WTC11 (cell line): ENCODE measurements at regions not wholly inside any gene's neighbourhood (a gene's known extent, or its start where the extent isn't known, plus 50 kb on each side); places are given as distances from the start of the nearest gene placed in this dataset.

Experiments used
- ATAC-seq: fragments of 200-7000 bp; cut with Tn5 transposase; 2 replicates; pipeline ENCODE4 v1.10.0; 2021; ENCODE audit warnings: mild to moderate bottlenecking, moderate library complexity
- CTCF ChIA-PET: fragments of 300-600 bp; sonication (Branson Sonifier 250); formaldehyde crosslinking; loops from one replicate; lab custom pipeline; 2021; ENCODE audit warnings: antibody characterized with exemption; lab: Charles Lee
- POLR2A ChIA-PET: fragments of 350-600 bp; sonication (Branson Sonifier 250); formaldehyde crosslinking; loops from one replicate; lab custom pipeline; 2021; ENCODE audit warnings: antibody characterized with exemption; lab: Charles Lee
- DNase-seq: peaks from one replicate; pipeline ENCODE4 v3.0.0; 2021; ENCODE audit warnings: low spot score
- H3K27ac Mint-ChIP-seq: 2 replicates; pipeline ENCODE4 v1.8.0; 2021; ENCODE audit warnings: mixed read lengths
- H3K27me3 Mint-ChIP-seq: 2 replicates; pipeline ENCODE4 v1.8.0; 2021; ENCODE audit warnings: low read depth, mild to moderate bottlenecking, moderate library complexity, mixed read lengths
- H3K36me3 Mint-ChIP-seq: 2 replicates; pipeline ENCODE4 v1.8.0; 2021; ENCODE audit warnings: mixed read lengths
- H3K4me1 Mint-ChIP-seq: 2 replicates; pipeline ENCODE4 v1.8.0; 2022; ENCODE audit warnings: mixed read lengths
- H3K4me3 Mint-ChIP-seq: 2 replicates; pipeline ENCODE4 v1.8.0; 2021; ENCODE audit warnings: mild to moderate bottlenecking, moderate library complexity, mixed read lengths
- H3K9me3 Mint-ChIP-seq: 2 replicates; pipeline ENCODE4 v1.8.0; 2021; ENCODE audit warnings: mixed read lengths
- CREB1 ChIP-seq: sonication (generic); formaldehyde crosslinking; IDR thresholded peaks from 2 replicates; pipeline ENCODE4 v1.8.0; 2023; ENCODE audit warnings: mild to moderate bottlenecking, missing genetic modification reagents
- CREM ChIP-seq: sonication (generic); formaldehyde crosslinking; IDR thresholded peaks from 2 replicates; pipeline ENCODE4 v1.8.1; 2022; ENCODE audit warnings: mild to moderate bottlenecking, missing genetic modification reagents, moderate library complexity
- ELF4 ChIP-seq: sonication (generic); formaldehyde crosslinking; IDR thresholded peaks from 2 replicates; pipeline ENCODE4 v1.8.1; 2022; ENCODE audit warnings: low read depth, mild to moderate bottlenecking, moderate library complexity, missing genetic modification reagents
- GTF2I ChIP-seq: fragments of 250-450 bp; sonication (Bioruptor Pico); conservative IDR thresholded peaks from 2 replicates; pipeline ENCODE4 v1.4.0; 2021; ENCODE audit warnings: mild to moderate bottlenecking
- JUN ChIP-seq: sonication (generic); formaldehyde crosslinking; IDR thresholded peaks from 2 replicates; pipeline ENCODE4 v1.8.0; 2023; ENCODE audit warnings: mild to moderate bottlenecking, missing genetic modification reagents
- KAT7 ChIP-seq: sonication (generic); formaldehyde crosslinking; IDR thresholded peaks from 2 replicates; pipeline ENCODE4 v1.8.1; 2023; ENCODE audit warnings: missing genetic modification reagents, mild to moderate bottlenecking, borderline replicate concordance
- RORB ChIP-seq: fragments of 250-450 bp; sonication (Bioruptor Pico); IDR thresholded peaks from 2 replicates; pipeline ENCODE4 v1.9.0; 2021; ENCODE audit warnings: mild to moderate bottlenecking
- SMAD3 ChIP-seq: sonication (generic); formaldehyde crosslinking; IDR thresholded peaks from 2 replicates; pipeline ENCODE4 v1.8.0; 2022; ENCODE audit warnings: missing genetic modification reagents, mild to moderate bottlenecking, borderline replicate concordance
- SOX15 ChIP-seq: fragments of 250-450 bp; sonication (Bioruptor Pico); IDR thresholded peaks from 2 replicates; pipeline ENCODE4 v1.9.0; 2021; ENCODE audit warnings: mild to moderate bottlenecking
- TEAD4 ChIP-seq: sonication (generic); formaldehyde crosslinking; IDR thresholded peaks from 2 replicates; pipeline ENCODE4 v1.8.0; 2022; ENCODE audit warnings: mild to moderate bottlenecking, missing genetic modification reagents
- TP53 ChIP-seq: sonication (generic); formaldehyde crosslinking; IDR thresholded peaks from 2 replicates; pipeline ENCODE4 v1.8.1; 2023; ENCODE audit warnings: mild to moderate bottlenecking, missing genetic modification reagents
- ZBTB21 ChIP-seq: sonication (generic); formaldehyde crosslinking; IDR thresholded peaks from 2 replicates; pipeline ENCODE4 v1.8.1; 2023; ENCODE audit warnings: mild to moderate bottlenecking, missing genetic modification reagents, borderline replicate concordance
- ZNF317 ChIP-seq: sonication (generic); formaldehyde crosslinking; IDR thresholded peaks from 2 replicates; pipeline ENCODE4 v1.8.1; 2023; ENCODE audit warnings: low read depth, mild to moderate bottlenecking, moderate library complexity, missing genetic modification reagents, borderline replicate concordance
- ZNF416 ChIP-seq: fragments of 250-450 bp; sonication (Bioruptor Pico); IDR thresholded peaks from 2 replicates; pipeline ENCODE4 v1.9.0; 2021; ENCODE audit warnings: mild to moderate bottlenecking, inconsistent platforms
- TF ChIP-seq, protein P1 (sequence below): sonication (generic); formaldehyde crosslinking; IDR thresholded peaks from 2 replicates; pipeline ENCODE4 v1.8.1; 2023; ENCODE audit warnings: mild to moderate bottlenecking, moderate library complexity, missing genetic modification reagents
- TF ChIP-seq, protein P2 (sequence below): sonication (generic); formaldehyde crosslinking; IDR thresholded peaks from 2 replicates; pipeline ENCODE4 v1.8.1; 2023; ENCODE audit warnings: mild to moderate bottlenecking, missing genetic modification reagents
- TF ChIP-seq, protein P3 (sequence below): sonication (generic); formaldehyde crosslinking; IDR thresholded peaks from 2 replicates; pipeline ENCODE4 v1.8.0; 2022; ENCODE audit warnings: mild to moderate bottlenecking, missing genetic modification reagents
- TF ChIP-seq, protein P4 (sequence below): fragments of 250-450 bp; sonication (Bioruptor Pico); IDR thresholded peaks from 2 replicates; pipeline ENCODE4 v1.9.0; 2021; ENCODE audit warnings: mild to moderate bottlenecking
- TF ChIP-seq, protein P5 (sequence below): sonication (generic); formaldehyde crosslinking; IDR thresholded peaks from 2 replicates; pipeline ENCODE4 v1.8.0; 2022; ENCODE audit warnings: missing genetic modification reagents
- TF ChIP-seq, protein P6 (sequence below): sonication (generic); formaldehyde crosslinking; IDR thresholded peaks from 2 replicates; pipeline ENCODE4 v1.8.1; 2022; ENCODE audit warnings: low read depth, mild to moderate bottlenecking, moderate library complexity, missing genetic modification reagents, borderline replicate concordance

DNA sequence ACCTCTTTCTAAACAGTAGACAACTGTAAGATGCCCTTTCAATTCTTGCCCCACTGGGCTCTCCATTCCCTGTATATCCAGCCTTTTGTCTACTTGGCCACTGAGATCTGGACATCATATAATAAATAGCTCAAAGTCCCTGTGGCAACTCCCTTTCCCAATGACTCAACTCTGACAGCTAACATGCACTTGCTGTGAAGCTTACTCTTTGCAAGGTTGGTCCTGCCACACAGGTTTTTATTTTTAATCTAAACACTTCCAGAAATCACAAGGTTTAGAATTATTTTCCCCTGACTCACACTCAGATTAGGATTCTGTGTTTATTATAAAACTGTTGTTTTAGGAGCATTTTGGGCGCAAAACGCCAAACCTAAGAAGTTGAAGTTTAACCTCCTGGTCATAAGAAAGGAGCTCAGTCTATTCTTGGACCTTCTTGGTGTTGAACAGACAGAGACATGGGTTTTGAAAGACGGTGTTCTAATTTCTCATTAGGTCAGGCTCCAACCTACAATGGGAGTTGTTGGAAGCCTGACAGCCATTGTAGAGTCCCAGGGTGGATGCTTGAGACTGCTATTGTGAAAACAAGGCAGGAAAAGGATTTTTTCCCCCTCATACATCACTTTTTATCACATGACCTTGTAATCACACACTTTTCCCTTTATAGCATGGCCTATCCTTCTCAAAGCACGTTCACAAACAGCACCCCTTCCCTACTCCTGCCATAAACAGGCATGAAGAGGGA, 124.7 kb upstream of the SERPINE2 start:
- POLR2A ChIA-PET, result no interaction called here
- no peak for TF ChIP-seq TEAD4 (CRISPR knock-in tag)
- TF ChIP-seq KAT7, result no peak
- H3K9me3 Mint-ChIP-seq, result peaks cover 8% of the 10 kb centered on the region
- no peak for DNase-seq
- H3K36me3 Mint-ChIP-seq, result no peaks in the 10 kb centered on the region
- no peak for ATAC-seq
- no peaks in the 10 kb centered on the region for H3K27me3 Mint-ChIP-seq
- H3K27ac Mint-ChIP-seq, result no peak overlapping the region
- H3K4me3 Mint-ChIP-seq, result no peak overlapping the region
- CTCF ChIA-PET, result no interaction called here
- no peaks in the 10 kb centered on the region for H3K4me1 Mint-ChIP-seq

DNA sequence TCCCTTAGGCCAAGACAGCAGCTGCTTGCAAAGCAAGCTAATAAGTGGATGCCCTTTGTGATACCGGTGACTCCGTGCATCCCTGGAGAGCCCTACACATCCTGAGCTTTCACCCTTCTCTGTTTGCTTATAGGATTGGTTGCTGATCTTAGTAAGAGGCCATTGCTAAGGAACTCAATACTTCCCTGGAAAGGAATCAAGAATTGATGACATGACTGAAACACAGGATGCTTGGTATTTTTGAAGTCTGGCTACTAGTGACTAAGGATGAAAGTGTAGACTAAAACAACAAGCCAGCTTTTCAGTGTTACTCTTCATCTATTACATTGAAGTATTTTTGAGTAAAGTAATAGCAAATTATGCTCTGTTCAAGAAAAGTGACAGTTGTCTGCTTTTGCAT, 123.0 kb upstream of the SERPINE2 start:
- H3K27me3 Mint-ChIP-seq, result no peaks in the 10 kb centered on the region
- TF ChIP-seq, protein P1, sequence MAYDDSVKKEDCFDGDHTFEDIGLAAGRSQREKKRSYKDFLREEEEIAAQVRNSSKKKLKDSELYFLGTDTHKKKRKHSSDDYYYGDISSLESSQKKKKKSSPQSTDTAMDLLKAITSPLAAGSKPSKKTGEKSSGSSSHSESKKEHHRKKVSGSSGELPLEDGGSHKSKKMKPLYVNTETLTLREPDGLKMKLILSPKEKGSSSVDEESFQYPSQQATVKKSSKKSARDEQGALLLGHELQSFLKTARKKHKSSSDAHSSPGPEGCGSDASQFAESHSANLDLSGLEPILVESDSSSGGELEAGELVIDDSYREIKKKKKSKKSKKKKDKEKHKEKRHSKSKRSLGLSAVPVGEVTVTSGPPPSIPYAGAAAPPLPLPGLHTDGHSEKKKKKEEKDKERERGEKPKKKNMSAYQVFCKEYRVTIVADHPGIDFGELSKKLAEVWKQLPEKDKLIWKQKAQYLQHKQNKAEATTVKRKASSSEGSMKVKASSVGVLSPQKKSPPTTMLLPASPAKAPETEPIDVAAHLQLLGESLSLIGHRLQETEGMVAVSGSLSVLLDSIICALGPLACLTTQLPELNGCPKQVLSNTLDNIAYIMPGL (CRISPR knock-in tag), result no peak
- TF ChIP-seq ELF4 (CRISPR knock-in tag) (no peak), KAT7 (no peak), ZNF317 (CRISPR knock-in tag) (no peak), ZNF416 (CRISPR knock-in tag) (no peak), CREB1 (CRISPR knock-in tag) (no peak), CREM (CRISPR knock-in tag) (no peak), GTF2I (CRISPR knock-in tag) (no peak), SOX15 (CRISPR knock-in tag) (no peak), ZBTB21 (CRISPR knock-in tag) (no peak), RORB (no peak), TP53 (CRISPR knock-in tag) (no peak), SMAD3 (no peak), JUN (CRISPR knock-in tag) (no peak)
- TF ChIP-seq, protein P2, sequence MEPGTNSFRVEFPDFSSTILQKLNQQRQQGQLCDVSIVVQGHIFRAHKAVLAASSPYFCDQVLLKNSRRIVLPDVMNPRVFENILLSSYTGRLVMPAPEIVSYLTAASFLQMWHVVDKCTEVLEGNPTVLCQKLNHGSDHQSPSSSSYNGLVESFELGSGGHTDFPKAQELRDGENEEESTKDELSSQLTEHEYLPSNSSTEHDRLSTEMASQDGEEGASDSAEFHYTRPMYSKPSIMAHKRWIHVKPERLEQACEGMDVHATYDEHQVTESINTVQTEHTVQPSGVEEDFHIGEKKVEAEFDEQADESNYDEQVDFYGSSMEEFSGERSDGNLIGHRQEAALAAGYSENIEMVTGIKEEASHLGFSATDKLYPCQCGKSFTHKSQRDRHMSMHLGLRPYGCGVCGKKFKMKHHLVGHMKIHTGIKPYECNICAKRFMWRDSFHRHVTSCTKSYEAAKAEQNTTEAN (CRISPR knock-in tag), result no peak
- TF ChIP-seq, protein P3, sequence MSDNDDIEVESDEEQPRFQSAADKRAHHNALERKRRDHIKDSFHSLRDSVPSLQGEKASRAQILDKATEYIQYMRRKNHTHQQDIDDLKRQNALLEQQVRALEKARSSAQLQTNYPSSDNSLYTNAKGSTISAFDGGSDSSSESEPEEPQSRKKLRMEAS (CRISPR knock-in tag), result no peak
- TF ChIP-seq, protein P4, sequence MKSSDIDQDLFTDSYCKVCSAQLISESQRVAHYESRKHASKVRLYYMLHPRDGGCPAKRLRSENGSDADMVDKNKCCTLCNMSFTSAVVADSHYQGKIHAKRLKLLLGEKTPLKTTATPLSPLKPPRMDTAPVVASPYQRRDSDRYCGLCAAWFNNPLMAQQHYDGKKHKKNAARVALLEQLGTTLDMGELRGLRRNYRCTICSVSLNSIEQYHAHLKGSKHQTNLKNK (CRISPR knock-in tag), result no peak
- TF ChIP-seq, protein P5, sequence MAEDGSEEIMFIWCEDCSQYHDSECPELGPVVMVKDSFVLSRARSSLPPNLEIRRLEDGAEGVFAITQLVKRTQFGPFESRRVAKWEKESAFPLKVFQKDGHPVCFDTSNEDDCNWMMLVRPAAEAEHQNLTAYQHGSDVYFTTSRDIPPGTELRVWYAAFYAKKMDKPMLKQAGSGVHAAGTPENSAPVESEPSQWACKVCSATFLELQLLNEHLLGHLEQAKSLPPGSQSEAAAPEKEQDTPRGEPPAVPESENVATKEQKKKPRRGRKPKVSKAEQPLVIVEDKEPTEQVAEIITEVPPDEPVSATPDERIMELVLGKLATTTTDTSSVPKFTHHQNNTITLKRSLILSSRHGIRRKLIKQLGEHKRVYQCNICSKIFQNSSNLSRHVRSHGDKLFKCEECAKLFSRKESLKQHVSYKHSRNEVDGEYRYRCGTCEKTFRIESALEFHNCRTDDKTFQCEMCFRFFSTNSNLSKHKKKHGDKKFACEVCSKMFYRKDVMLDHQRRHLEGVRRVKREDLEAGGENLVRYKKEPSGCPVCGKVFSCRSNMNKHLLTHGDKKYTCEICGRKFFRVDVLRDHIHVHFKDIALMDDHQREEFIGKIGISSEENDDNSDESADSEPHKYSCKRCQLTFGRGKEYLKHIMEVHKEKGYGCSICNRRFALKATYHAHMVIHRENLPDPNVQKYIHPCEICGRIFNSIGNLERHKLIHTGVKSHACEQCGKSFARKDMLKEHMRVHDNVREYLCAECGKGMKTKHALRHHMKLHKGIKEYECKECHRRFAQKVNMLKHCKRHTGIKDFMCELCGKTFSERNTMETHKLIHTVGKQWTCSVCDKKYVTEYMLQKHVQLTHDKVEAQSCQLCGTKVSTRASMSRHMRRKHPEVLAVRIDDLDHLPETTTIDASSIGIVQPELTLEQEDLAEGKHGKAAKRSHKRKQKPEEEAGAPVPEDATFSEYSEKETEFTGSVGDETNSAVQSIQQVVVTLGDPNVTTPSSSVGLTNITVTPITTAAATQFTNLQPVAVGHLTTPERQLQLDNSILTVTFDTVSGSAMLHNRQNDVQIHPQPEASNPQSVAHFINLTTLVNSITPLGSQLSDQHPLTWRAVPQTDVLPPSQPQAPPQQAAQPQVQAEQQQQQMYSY (CRISPR knock-in tag), result no peak
- TF ChIP-seq, protein P6, sequence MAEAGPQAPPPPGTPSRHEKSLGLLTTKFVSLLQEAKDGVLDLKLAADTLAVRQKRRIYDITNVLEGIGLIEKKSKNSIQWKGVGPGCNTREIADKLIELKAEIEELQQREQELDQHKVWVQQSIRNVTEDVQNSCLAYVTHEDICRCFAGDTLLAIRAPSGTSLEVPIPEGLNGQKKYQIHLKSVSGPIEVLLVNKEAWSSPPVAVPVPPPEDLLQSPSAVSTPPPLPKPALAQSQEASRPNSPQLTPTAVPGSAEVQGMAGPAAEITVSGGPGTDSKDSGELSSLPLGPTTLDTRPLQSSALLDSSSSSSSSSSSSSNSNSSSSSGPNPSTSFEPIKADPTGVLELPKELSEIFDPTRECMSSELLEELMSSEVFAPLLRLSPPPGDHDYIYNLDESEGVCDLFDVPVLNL (CRISPR knock-in tag), result no peak
- no peaks in the 10 kb centered on the region for H3K9me3 Mint-ChIP-seq
- no peak overlapping the region for H3K27ac Mint-ChIP-seq
- ChIA-PET POLR2A (interaction anchor here (0.5 to 0.9 kb wide), 2 partner anchors 10 to 190 kb away, joined by 3 to 5 read pairs; no protein-coding TSS in a partner anchor), CTCF (no interaction called here)
- ATAC-seq (no peak), DNase-seq (no peak)
- no peaks in the 10 kb centered on the region for H3K36me3 Mint-ChIP-seq
- H3K4me3 Mint-ChIP-seq, result no peak overlapping the region
- no peaks in the 10 kb centered on the region for H3K4me1 Mint-ChIP-seq
